Germinal center (tissue), 1 donor: ENCODE measurements at regions not wholly inside any gene's neighbourhood (a gene's known extent, or its start where the extent isn't known, plus 50 kb on each side); places are given as distances from the start of the nearest gene placed in this dataset.

ENCODE experiments used
- DNase-seq: peaks from one replicate; pipeline ENCODE4 v3.0.0; 2012; ENCODE audit warnings: mixed read lengths, low spot score

DNA sequence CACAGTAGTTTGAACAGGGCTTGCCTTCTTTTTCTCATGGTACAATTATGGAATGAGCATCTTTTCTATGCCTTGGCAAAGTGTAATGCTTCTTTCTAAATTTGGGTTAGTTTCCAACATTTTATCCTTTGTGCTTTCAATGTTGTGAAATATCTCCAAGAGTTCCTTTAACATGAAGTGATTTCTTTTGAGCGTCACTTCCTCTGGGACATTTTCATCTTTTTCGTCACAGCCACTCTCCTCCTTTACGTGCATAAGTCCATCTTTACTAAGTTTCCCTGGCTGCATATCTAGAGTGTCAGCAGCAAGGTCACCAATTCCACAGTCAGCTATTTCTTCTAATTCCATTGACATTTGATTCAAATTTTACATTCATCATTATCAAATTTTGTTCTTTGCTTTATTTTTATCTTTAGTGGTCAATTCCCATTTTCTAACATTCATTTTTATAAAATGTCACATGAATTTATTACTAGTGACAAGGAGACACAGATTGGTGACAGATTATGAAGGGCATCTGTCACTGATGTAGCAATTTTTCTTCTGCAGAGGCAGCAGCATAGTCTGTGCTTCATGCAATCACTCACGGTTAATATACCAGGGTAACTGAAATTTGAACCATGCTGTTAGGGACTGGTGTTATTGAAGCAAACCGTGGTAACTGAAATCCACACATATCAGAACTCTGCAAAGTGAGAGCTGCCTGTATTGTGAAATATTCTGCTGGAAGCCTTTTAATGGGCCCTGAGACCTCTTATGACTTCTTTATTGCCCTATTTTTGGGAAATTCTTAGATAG, 126.5 kb upstream of the THBS1 start:
- DNase-seq: no peak

DNA sequence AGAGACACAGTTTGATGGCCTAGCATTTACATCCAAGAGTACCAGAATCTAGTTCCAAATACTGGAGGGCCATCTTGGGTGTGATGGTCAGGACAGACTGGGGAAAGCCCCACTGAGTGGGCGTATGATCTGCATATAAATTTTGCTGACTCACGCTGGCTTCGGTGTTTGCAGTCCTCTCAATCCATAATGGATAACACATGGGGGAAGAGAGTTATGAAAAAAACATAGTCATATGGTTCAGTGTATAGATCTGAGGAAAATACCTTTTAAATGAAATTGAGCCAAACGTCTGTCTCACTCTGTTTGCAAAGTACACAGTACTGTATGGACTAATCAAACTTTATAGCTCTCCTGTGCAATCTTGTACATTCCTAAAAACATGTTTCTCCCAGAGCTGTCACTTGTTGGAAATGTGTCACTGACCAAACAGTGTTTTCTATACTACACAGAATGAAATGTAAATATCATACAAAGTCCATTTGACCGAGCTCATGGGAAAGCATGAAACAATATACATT, 125.3 kb upstream of the THBS1 start:
- no peak for DNase-seq

GRCh38 chr15:39456159-39456558, 124.7 kb upstream of the THBS1 start:
- DNase-seq: no peak

DNA sequence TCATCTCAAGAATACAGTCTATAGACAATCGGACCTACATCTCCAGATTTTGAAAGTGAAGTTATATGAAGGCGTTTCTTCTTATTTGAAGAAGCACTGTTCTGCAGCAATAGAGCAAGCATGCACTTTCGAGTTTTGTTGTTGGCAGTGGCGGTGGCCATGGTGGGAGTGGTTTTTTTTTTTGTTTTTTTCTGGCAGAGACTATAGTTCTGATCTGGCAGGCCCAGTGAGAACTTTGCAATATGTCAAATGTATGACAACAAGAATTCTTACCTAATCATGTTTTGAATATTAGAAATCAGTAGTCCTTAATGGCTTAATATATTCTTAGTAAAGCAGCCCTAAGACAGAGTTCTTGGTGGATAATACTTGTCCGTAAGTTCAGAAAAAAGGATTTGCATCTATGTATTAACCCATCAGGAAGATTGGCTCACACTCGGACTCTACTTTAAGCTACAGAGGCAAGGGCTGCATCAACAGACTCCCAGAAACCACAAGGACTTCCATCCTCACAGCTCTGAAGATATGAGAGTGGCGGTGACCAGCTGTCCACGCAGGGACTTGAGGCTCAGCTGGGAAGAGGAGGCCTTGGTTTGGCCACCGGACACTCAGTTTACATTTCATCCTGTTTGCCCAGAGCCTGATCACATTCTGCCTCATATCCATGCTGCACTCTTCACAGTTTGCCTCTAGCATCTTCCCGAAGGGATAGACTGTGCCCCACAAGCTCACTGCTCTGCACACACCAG, 124.1 kb upstream of the THBS1 start:
- no peak for DNase-seq

- no peak for DNase-seq
Measured at GRCh38 chr15:39458131-39458530, 122.7 kb upstream of the THBS1 start.

DNA sequence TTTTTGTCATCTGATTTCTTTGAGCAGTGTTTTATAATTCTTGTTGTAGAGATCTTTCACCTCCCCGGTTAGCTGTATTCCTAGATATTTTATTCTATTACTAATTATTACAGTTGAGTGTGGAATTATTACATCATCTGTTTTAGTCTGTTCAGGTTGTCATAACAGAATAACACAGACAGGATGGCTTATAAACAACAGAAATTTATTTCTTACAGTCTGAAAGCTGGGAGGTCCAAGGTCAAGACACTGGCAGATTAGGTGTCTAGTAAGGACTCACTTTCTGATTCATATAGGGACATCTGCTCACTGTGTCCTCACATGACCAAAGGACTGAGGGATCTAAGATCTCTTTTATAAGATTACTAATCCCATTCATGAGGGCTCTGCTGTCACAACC, 121.3 kb upstream of the THBS1 start:
- DNase-seq: no peak

DNA sequence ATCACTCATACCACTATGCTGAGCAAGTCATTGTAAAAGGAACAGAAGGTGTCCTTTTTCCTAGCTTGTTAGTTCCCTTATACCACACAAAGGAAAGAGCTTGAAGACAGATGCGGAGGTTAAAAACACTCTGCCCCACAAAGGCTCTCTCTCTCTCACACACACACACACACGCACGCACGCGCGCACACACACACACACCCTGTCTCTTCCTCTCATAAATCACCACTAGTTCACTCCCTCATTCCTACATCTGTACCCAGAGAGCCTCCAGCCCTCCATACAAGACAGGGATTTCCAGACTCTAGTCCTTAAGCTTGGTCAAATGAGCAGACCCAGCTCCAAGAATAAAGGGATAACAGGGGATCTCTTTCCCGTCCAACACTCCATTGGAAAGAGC, 120.1 kb upstream of the THBS1 start:
- DNase-seq: no peak

DNA sequence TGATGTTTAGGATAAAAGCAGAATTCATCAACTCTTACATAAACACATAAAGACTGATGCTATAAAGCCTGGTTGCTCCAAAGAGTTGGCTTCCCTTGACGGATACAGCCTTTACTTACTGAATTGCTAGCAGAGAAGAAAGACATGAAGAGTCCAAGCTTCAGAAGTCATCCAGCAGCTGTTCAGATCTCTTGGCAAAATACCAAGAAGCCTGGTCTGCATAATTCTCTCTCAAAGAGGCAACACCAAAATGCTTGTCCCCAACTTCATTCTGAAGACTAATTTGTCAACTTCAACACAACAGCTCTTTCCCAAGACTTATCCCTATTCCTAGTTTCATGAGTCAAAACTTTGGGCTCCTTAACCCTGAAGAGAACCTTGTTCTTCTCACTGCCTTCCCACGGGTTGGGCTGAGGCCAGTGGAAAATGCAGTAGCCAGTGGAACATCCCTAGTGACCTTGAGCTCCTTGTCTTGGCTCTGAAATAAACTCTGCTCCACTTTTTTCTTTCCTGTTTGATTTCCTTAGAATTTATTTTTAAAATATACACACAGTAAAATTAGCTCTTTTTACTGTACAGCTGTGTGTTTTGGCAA, 119.2 kb upstream of the THBS1 start:
- no peak for DNase-seq

GRCh38 chr15:39462691-39463090, 118.2 kb upstream of the THBS1 start:
- DNase-seq: no peak

DNA sequence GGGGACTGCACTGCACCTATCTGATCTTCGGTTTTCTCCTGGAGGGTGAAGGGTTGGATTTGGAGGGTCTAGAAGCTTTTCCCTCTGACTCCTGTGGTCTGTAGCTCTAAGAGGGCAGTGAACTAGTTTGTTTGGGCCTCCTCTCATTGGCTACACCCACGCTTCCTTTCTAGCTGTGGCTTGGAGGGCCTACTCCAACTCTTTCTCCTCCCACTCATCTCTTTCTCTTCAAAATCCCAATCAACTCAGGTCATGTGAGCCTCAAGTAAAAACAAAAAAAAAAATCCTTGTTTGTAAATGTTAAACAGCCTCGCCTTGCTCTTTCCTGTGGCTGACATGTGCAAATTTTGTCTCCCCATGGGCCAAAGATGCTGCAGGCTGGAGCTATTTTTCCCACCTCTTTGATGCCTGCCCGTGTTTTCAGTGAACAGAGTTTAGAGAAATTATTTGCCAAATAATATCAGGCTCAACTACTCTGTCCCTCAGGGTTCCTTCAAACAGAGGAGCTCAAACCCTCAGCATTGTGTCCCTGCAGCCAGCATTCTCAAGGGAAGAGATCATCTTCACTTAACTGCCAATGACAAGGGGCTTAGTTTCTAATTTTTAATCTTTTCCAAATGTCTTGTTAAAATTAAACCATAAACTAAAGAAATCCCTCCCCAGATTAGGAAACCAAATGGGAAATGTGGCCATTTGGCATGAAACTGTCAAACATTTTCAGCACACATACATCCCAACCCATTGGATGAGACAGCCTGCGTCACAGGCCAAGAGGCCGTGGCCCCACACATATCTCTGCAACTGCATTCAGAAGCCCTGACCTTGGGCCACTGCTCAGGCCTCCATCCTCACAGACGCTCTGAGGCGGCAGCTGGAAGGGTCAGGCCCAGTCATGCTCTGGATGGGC, 114.8 kb upstream of the THBS1 start:
- DNase-seq: no peak

DNA sequence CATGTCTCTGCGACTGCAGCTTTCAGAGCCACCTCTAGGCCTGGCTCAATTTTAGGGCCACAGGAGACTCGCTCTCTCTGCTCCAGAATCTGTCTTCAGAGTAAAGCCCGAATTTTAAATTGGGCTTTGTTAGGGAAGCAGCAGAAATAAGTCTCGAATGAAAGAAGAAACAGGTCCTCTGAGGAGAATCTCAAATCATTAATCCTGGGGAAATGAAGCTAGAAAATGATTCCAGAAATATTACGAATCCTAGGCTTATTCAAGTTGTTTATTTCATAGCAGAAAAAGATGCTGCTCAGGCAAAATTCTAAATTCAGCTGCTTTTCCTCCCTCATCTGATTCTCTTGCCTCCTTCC, 114.2 kb upstream of the THBS1 start:
- DNase-seq: no peak

- DNase-seq: no peak
Measured at GRCh38 chr15:39468331-39468730, 112.5 kb upstream of the THBS1 start.

- no peak for DNase-seq
Measured at GRCh38 chr15:39468828-39469227, 112.1 kb upstream of the THBS1 start.

GRCh38 chr15:39471785-39472574, 108.9 kb upstream of the THBS1 start:
- DNase-seq: no peak

GRCh38 chr15:39472621-39473297, 108.1 kb upstream of the THBS1 start:
- DNase-seq: no peak

DNA sequence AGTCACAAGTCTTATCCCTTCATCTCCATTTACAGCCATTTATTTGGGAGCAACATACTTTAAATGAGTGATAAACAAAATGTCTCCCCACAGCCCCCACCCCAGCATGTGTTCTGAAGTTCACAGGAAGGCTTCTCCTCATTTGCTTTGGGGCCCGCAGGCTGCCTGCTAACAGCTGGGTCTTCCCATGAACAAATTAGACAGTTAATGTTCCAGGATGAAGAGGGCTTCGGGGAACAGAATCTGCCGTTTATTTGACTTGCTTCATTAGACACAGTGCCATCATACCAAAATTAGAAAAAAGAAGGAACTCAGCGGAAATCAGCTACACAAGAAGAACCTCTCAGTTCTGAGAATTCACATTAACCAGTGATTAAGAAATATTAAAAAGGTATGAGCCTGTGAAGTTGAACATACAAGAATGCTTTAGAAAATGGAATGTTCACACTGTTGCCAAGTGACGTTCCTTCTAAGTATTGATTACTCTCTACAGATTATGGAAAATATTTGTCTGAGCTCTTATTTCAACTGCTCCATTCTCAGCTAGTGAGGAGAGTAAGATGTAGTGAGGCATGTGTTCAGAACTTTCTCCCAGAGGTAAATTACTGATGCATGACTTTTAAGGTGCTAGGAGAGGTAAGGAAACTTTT, 107.5 kb upstream of the THBS1 start:
- no peak for DNase-seq

GRCh38 chr15:39474657-39475056, 106.2 kb upstream of the THBS1 start:
- no peak for DNase-seq

GRCh38 chr15:39478996-39479395, 101.9 kb upstream of the THBS1 start:
- DNase-seq: no peak

DNA sequence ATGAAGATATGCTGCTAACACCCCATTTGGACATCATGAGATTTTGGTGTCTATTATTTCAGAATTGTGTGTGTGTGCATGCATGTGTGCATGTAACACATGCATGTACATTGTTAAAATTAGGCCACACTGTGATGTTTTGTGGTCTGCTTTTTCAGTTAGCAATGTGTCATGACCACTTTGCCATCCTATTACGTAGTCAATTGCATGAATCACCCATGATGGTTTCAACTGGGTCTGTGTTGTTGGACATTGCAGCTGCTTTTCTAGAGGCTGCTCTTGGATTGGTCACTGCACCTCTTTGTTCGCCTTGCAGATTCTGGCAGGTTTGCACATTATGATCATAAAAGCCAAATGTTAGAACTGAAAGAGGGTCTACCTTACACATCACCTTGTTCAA, 101.0 kb upstream of the THBS1 start:
- DNase-seq: no peak

DNA sequence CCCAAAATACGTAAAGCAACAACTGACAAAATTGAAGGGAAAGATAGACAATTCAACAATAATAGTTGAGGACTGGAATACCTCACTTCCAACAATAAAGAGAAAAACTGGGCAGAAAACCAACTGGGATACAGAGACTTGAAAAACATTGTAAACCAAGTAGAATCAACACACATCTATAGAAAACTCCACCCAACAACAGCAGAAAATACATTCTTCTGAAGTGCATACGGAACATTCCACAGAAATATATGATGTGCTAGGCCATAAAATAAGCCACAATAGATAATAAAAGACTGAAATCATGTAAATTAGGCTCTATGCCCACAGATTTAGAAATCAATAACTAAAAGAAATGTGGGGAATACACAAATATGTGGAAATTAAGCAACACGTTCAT, 98.4 kb upstream of the THBS1 start:
- no peak for DNase-seq
